Keratinocyte (primary cell): ENCODE measurements at regions not wholly inside any gene's neighbourhood (a gene's known extent, or its start where the extent isn't known, plus 50 kb on each side); places are given as distances from the start of the nearest gene placed in this dataset.

Experiments
- DNase-seq: peaks from one replicate; pipeline ENCODE4 v3.0.0-alpha.2; 2011; ENCODE audit warnings: low read depth, missing footprints, low spot score
- FAIRE-seq: peaks from 2 replicates; lab custom pipeline; 2011; peaks lifted over from hg19 to GRCh38; lab: Jason Lieb, UNC
- H2AFZ ChIP-seq: 2 replicates; pipeline ENCODE4 v1.6.0; 2012; ENCODE audit warnings: low read length, control low read depth, inconsistent platforms; ENCODE audit not compliant: control insufficient read depth
- H3K27ac ChIP-seq: 2 replicates; pipeline ENCODE4 v1.5.1; 2011; ENCODE audit warnings: low read length; ENCODE audit not compliant: control insufficient read depth, insufficient read depth
- H3K27me3 ChIP-seq: 3 replicates; pipeline ENCODE4 v1.6.0; 2011; ENCODE audit warnings: low read length; ENCODE audit not compliant: control insufficient read depth, insufficient read depth; ENCODE audit errors: extremely low read depth
- H3K36me3 ChIP-seq, 2 experiments: 2 replicates in 1 of 2; 3 replicates in 1 of 2; pipeline ENCODE4 v1.5.1; 2011; ENCODE audit warnings: low read length in 2 of 2, mild to moderate bottlenecking in 1 of 2; ENCODE audit not compliant: control insufficient read depth in 2 of 2, insufficient read depth in 2 of 2; ENCODE audit errors: extremely low read depth in 1 of 2
- H3K4me1 ChIP-seq: 3 replicates; pipeline ENCODE4 v1.5.1; 2011; ENCODE audit warnings: low read length; ENCODE audit not compliant: control insufficient read depth, insufficient read depth; ENCODE audit errors: extremely low read depth
- H3K4me2 ChIP-seq: 3 replicates; pipeline ENCODE4 v1.6.0; 2011; ENCODE audit warnings: low read depth, low read length; ENCODE audit not compliant: control insufficient read depth, insufficient read depth; ENCODE audit errors: extremely low read depth
- H3K4me3 ChIP-seq, 3 experiments: fragments of 200-600 bp in 1 of 3; sonication (generic) in 1 of 3; 2 replicates in 2 of 3; 3 replicates in 1 of 3; pipeline ENCODE4 v1.5.1; 2011 to 2016; ENCODE audit warnings: low read length in 3 of 3, mild to moderate bottlenecking in 3 of 3, control low read depth in 2 of 3, inconsistent platforms in 1 of 3, low read depth in 1 of 3, mixed read lengths in 1 of 3, mixed run types in 1 of 3, moderate library complexity in 1 of 3; ENCODE audit not compliant: control insufficient read depth in 2 of 3, insufficient read depth in 2 of 3; ENCODE audit errors: extremely low read depth in 1 of 3
- H3K79me2 ChIP-seq: 2 replicates; pipeline ENCODE4 v1.6.0; 2012; ENCODE audit warnings: low read length; ENCODE audit not compliant: control insufficient read depth, insufficient read depth
- H3K9ac ChIP-seq: 3 replicates; pipeline ENCODE4 v1.6.0; 2011; ENCODE audit warnings: low read length; ENCODE audit not compliant: control insufficient read depth, insufficient read depth; ENCODE audit errors: extremely low read depth
- H3K9me1 ChIP-seq: 3 replicates; pipeline ENCODE4 v1.6.0; 2011; ENCODE audit warnings: low read length; ENCODE audit not compliant: control insufficient read depth, insufficient read depth; ENCODE audit errors: extremely low read depth
- H3K9me3 ChIP-seq: 2 replicates; pipeline ENCODE4 v1.5.1; 2012; ENCODE audit warnings: low read depth, low read length; ENCODE audit not compliant: control insufficient read depth
- H4K20me1 ChIP-seq: 3 replicates; pipeline ENCODE4 v1.6.0; 2011; ENCODE audit warnings: low read length; ENCODE audit not compliant: control insufficient read depth, insufficient read depth; ENCODE audit errors: extremely low read depth
- EZH2 ChIP-seq: IDR thresholded peaks from one replicate; pipeline ENCODE4 v1.6.1; 2012; ENCODE audit warnings: inconsistent platforms, mild to moderate bottlenecking, low read length, moderate library complexity
- dilution Hi-C: fragments of 300-500 bp; cut with MboI; formaldehyde crosslinking; loops from one replicate; pipeline ENCODE4 v1.7.0; 2020; ENCODE audit warnings: low sequenced_read_pairs; ENCODE audit not compliant: extremely low pct_ligation_motif_present
- TF ChIP-seq, protein P1 (sequence below), 3 experiments: IDR thresholded peaks in 1 of 3; conservative IDR thresholded peaks in 1 of 3; optimal IDR thresholded peaks in 1 of 3; 2 replicates in 2 of 3; 3 replicates in 1 of 3; pipeline versions ENCODE3 to v1.5.1; 2011; ENCODE audit warnings: low read length in 3 of 3, mild to moderate bottlenecking in 3 of 3, moderate library complexity in 2 of 3, control low read depth in 1 of 3, inconsistent platforms in 1 of 3; ENCODE audit not compliant: insufficient read depth in 2 of 3; ENCODE audit errors: extremely low read depth in 1 of 3

DNA sequence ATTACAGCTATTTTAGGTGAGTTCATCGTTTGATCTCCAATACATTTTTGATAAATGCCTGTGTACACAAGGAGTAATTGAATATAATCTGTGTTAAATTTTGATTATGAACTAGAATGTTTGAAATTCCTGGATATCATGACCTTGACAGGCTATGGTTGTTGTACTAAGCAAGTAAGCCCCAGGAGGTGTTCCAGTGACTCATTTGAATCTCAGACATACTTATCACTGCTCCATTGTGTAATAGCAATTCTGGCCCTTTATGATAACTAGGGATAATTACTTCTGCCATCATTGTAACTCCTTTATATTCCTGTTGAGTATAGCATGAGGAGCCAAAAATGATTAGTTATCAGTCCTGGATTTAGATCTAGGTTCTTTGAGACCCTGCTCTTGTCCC, 1424.6 kb upstream of the ADGRB3 start:
- TF ChIP-seq, protein P1, sequence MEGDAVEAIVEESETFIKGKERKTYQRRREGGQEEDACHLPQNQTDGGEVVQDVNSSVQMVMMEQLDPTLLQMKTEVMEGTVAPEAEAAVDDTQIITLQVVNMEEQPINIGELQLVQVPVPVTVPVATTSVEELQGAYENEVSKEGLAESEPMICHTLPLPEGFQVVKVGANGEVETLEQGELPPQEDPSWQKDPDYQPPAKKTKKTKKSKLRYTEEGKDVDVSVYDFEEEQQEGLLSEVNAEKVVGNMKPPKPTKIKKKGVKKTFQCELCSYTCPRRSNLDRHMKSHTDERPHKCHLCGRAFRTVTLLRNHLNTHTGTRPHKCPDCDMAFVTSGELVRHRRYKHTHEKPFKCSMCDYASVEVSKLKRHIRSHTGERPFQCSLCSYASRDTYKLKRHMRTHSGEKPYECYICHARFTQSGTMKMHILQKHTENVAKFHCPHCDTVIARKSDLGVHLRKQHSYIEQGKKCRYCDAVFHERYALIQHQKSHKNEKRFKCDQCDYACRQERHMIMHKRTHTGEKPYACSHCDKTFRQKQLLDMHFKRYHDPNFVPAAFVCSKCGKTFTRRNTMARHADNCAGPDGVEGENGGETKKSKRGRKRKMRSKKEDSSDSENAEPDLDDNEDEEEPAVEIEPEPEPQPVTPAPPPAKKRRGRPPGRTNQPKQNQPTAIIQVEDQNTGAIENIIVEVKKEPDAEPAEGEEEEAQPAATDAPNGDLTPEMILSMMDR (optimal IDR thresholded peaks at IDR 0.05 in 1 of 3, IDR thresholded peaks at IDR 0.05 in 1 of 3, conservative IDR thresholded peaks at IDR 0.05 in 1 of 3; ENCODE audit: extremely low read depth in 1 of 3, insufficient read depth in 2 of 3, low read length in 3 of 3) = no peak
- no peak for TF ChIP-seq EZH2
- Histone ChIP-seq H4K20me1 (no peaks in the 10 kb centered on the region), H3K9ac (no peak overlapping the region), H3K9me1 (no peaks in the 10 kb centered on the region), H3K4me3 (no peak overlapping the region), H2AFZ (no peak overlapping the region), H3K27ac (no peak overlapping the region), H3K4me1 (no peaks in the 10 kb centered on the region), H3K27me3 (no peaks in the 10 kb centered on the region), H3K79me2 (no peaks in the 10 kb centered on the region), H3K9me3 (no peaks in the 10 kb centered on the region), H3K36me3 (no peaks in the 10 kb centered on the region), H3K4me2 (no peak overlapping the region)
- dilution Hi-C loops = no loop called here
- no peak for FAIRE-seq
- no peak for DNase-seq

DNA sequence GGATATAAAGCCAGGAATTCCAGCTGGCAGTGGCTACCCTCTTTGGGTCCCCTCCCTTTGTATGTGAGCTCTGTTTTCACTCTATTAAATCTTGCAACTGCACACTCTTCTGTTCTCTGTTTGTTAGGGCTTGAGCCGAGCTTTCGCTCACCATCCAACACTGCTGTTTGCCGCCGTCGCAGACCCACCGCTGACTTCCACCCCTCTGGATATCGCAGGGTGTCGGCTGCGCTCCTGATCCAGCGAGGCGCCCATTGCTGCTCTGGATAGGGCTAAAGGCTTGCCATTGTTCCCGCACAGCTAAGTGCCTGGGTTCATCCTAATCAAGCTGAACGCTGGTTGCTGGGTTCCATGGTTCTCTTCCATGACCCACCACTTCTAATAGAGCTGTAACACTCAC, 1433.5 kb upstream of the ADGRB3 start:
- H3K4me1 ChIP-seq = no peaks in the 10 kb centered on the region
- H4K20me1 ChIP-seq = no peaks in the 10 kb centered on the region
- no peaks in the 10 kb centered on the region for H3K36me3 ChIP-seq
- no peak overlapping the region for H3K4me2 ChIP-seq
- TF ChIP-seq EZH2 = no peak
- TF ChIP-seq, protein P1 (optimal IDR thresholded peaks at IDR 0.05 in 1 of 3, IDR thresholded peaks at IDR 0.05 in 1 of 3, conservative IDR thresholded peaks at IDR 0.05 in 1 of 3; ENCODE audit: extremely low read depth in 1 of 3, insufficient read depth in 2 of 3, low read length in 3 of 3) = no peak
- no peak overlapping the region for H3K4me3 ChIP-seq
- H3K27me3 ChIP-seq = no peaks in the 10 kb centered on the region
- FAIRE-seq = no peak
- dilution Hi-C loops = no loop called here
- peaks cover 1% of the 10 kb centered on the region for H3K9me3 ChIP-seq
- DNase-seq = no peak
- H3K79me2 ChIP-seq = no peaks in the 10 kb centered on the region
- H2AFZ ChIP-seq = no peak overlapping the region
- H3K9ac ChIP-seq = no peak overlapping the region
- H3K27ac ChIP-seq = no peak overlapping the region
- no peaks in the 10 kb centered on the region for H3K9me1 ChIP-seq
